H1 (cell line): ENCODE measurements at regions not wholly inside any gene's neighbourhood (a gene's known extent, or its start where the extent isn't known, plus 50 kb on each side); places are given as distances from the start of the nearest gene placed in this dataset.

Experiments used
- CTCF ChIA-PET: fragments of 300-600 bp; sonication (Branson Sonifier 250); formaldehyde crosslinking; loops from one replicate; lab custom pipeline; 2021; ENCODE audit not compliant: partially characterized antibody; lab: Charles Lee
- POLR2A ChIA-PET: fragments of 300-600 bp; sonication (Branson Sonifier 250); formaldehyde crosslinking; loops from one replicate; lab custom pipeline; 2021; ENCODE audit warnings: inconsistent platforms; ENCODE audit not compliant: partially characterized antibody; lab: Charles Lee
- DNase-seq, 2 experiments: peaks; one replicate each; pipeline versions ENCODE4 v3.0.0 to v3.0.0-alpha.2; 2010 to 2022; ENCODE audit warnings: low spot score in 2 of 2, low read depth in 1 of 2, mixed read lengths in 1 of 2
- FAIRE-seq: peaks from 2 replicates; lab custom pipeline; 2011; peaks lifted over from hg19 to GRCh38; lab: Jason Lieb, UNC
- H2AFZ ChIP-seq: 2 replicates; pipeline ENCODE4 v1.8.1; 2012; ENCODE audit warnings: low read length, inconsistent platforms
- H2AK5ac ChIP-seq: 2 replicates; pipeline ENCODE4 v1.6.1; 2013; ENCODE audit warnings: low read depth, low read length
- H2BK120ac ChIP-seq: replicated peaks from 2 replicates; pipeline ENCODE3; 2013; ENCODE audit warnings: low read depth, low read length, inconsistent platforms
- H2BK12ac ChIP-seq: 2 replicates; pipeline ENCODE4 v1.6.1; 2013; ENCODE audit warnings: low read depth, low read length
- H2BK15ac ChIP-seq: 2 replicates; pipeline ENCODE4 v1.6.1; 2013; ENCODE audit warnings: low read length
- H2BK20ac ChIP-seq: 2 replicates; pipeline ENCODE4 v1.6.1; 2013; ENCODE audit warnings: low read length
- H2BK5ac ChIP-seq: 2 replicates; pipeline ENCODE4 v1.6.1; 2013; ENCODE audit warnings: low read depth, low read length
- H3K14ac ChIP-seq: 2 replicates; pipeline ENCODE4 v1.6.1; 2013; ENCODE audit warnings: inconsistent platforms; ENCODE audit not compliant: insufficient read length
- H3K18ac ChIP-seq: 2 replicates; pipeline ENCODE4 v1.6.1; 2013; ENCODE audit warnings: low read length; ENCODE audit errors: extremely low read depth
- H3K23ac ChIP-seq: 2 replicates; pipeline ENCODE4 v1.6.1; 2013; ENCODE audit warnings: inconsistent platforms; ENCODE audit not compliant: insufficient read length
- H3K23me2 ChIP-seq: 2 replicates; pipeline ENCODE4 v1.6.1; 2013; ENCODE audit warnings: low read depth, low read length
- H3K27ac ChIP-seq: 2 replicates; pipeline ENCODE4 v1.6.1; 2011; ENCODE audit warnings: low read depth, low read length, inconsistent platforms
- H3K27me3 ChIP-seq, 4 experiments: replicated peaks in 1 of 4; 1 replicate in 1 of 4; 2 replicates in 3 of 4; pipeline versions ENCODE4 v1.6.1 to v1.8.1; 2011 to 2013; ENCODE audit warnings: low read length in 3 of 4, mild to moderate bottlenecking in 3 of 4, inconsistent platforms in 2 of 4, mixed read lengths in 2 of 4, moderate library complexity in 1 of 4; ENCODE audit not compliant: control insufficient read depth in 3 of 4, insufficient read depth in 3 of 4; ENCODE audit errors: extremely low read depth in 1 of 4
- H3K36me3 ChIP-seq, 4 experiments: 2 replicates each; pipeline versions ENCODE4 v1.6.1 to v1.8.1; 2011 to 2013; ENCODE audit warnings: mild to moderate bottlenecking in 4 of 4, low read length in 3 of 4, moderate library complexity in 2 of 4, control low read depth in 1 of 4, inconsistent platforms in 1 of 4; ENCODE audit not compliant: insufficient read depth in 4 of 4, control insufficient read depth in 2 of 4
- H3K4ac ChIP-seq: replicated peaks from 2 replicates; pipeline ENCODE3; 2013; ENCODE audit warnings: low read length, low read depth, mixed read lengths, inconsistent platforms; ENCODE audit not compliant: insufficient read length
- H3K4me1 ChIP-seq, 4 experiments: replicated peaks in 1 of 4; 1 replicate in 1 of 4; 2 replicates in 3 of 4; pipeline versions ENCODE4 v1.6.1 to v1.8.1; 2011 to 2013; ENCODE audit warnings: low read length in 3 of 4, inconsistent platforms in 2 of 4, mixed read lengths in 1 of 4; ENCODE audit not compliant: insufficient read depth in 4 of 4, control insufficient read depth in 3 of 4
- H3K4me2 ChIP-seq, 2 experiments: 2 replicates each; pipeline versions ENCODE4 v1.6.1 to v1.8.1; 2011 to 2013; ENCODE audit warnings: low read depth in 2 of 2, low read length in 2 of 2, control low read depth in 1 of 2, inconsistent platforms in 1 of 2, mild to moderate bottlenecking in 1 of 2; ENCODE audit not compliant: insufficient read depth in 1 of 2
- H3K4me3 ChIP-seq, 4 experiments: fragments of 200-600, 300-600 bp in 1 of 4; sonication (generic), shearing (Covaris generic), sonication (Bioruptor Twin) in 1 of 4; 2 replicates each; pipeline versions ENCODE4 v1.5.1 to v1.8.1; 2011 to 2016; ENCODE audit warnings: low read length in 4 of 4, low read depth in 3 of 4, control low read depth in 2 of 4, inconsistent platforms in 2 of 4, mild to moderate bottlenecking in 2 of 4, mixed read lengths in 1 of 4, moderate library complexity in 1 of 4; ENCODE audit not compliant: insufficient read depth in 2 of 4; ENCODE audit errors: extremely low read depth in 1 of 4
- H3K56ac ChIP-seq: replicated peaks from 2 replicates; pipeline ENCODE3; 2013; ENCODE audit warnings: low read depth, mild to moderate bottlenecking, mixed read lengths, low read length, inconsistent platforms; ENCODE audit not compliant: insufficient read length
- H3K79me1 ChIP-seq: 2 replicates; pipeline ENCODE4 v1.6.1; 2013; ENCODE audit warnings: low read depth, low read length, control low read depth
- H3K79me2 ChIP-seq, 2 experiments: 2 replicates each; pipeline versions ENCODE4 v1.6.1 to v1.8.1; 2012 to 2013; ENCODE audit warnings: low read length in 2 of 2, mild to moderate bottlenecking in 2 of 2, inconsistent platforms in 1 of 2; ENCODE audit not compliant: insufficient read depth in 2 of 2, control insufficient read depth in 1 of 2
- H3K9ac ChIP-seq, 4 experiments: replicated peaks in 1 of 4; 1 replicate in 1 of 4; 2 replicates in 3 of 4; pipeline versions ENCODE4 v1.6.1 to v1.8.1; 2011 to 2013; ENCODE audit warnings: low read depth in 3 of 4, low read length in 3 of 4, control low read depth in 2 of 4, mild to moderate bottlenecking in 2 of 4, moderate library complexity in 2 of 4, inconsistent platforms in 1 of 4; ENCODE audit errors: extremely low read depth in 1 of 4
- H3K9me3 ChIP-seq, 2 experiments: 2 replicates each; pipeline versions ENCODE4 v1.6.1 to v1.8.1; 2012 to 2013; ENCODE audit warnings: mild to moderate bottlenecking in 2 of 2, moderate library complexity in 2 of 2, control low read depth in 1 of 2, inconsistent platforms in 1 of 2, low read depth in 1 of 2, low read length in 1 of 2, mixed read lengths in 1 of 2; ENCODE audit not compliant: insufficient read depth in 2 of 2
- H4K20me1 ChIP-seq, 2 experiments: replicated peaks in 1 of 2; 2 replicates each; pipeline versions ENCODE3 to v1.8.1; 2011 to 2013; ENCODE audit warnings: inconsistent platforms in 2 of 2, low read length in 2 of 2, mild to moderate bottlenecking in 1 of 2; ENCODE audit not compliant: insufficient read depth in 2 of 2, control insufficient read depth in 1 of 2
- H4K5ac ChIP-seq: 2 replicates; pipeline ENCODE4 v1.6.1; 2013; ENCODE audit warnings: low read length, low read depth, mixed read lengths, inconsistent platforms; ENCODE audit not compliant: insufficient read length
- H4K8ac ChIP-seq: 2 replicates; pipeline ENCODE4 v1.8.0; 2013; ENCODE audit warnings: mild to moderate bottlenecking, moderate library complexity, low read length, inconsistent platforms; ENCODE audit not compliant: insufficient read depth; ENCODE audit errors: extremely low read depth
- H4K91ac ChIP-seq: replicated peaks from 2 replicates; pipeline ENCODE3; 2013; ENCODE audit warnings: low read length, mixed read lengths, inconsistent platforms; ENCODE audit not compliant: insufficient read length
- GABPA ChIP-seq: IDR thresholded peaks from 2 replicates; pipeline ENCODE4 v1.6.1; 2011; ENCODE audit warnings: mild to moderate bottlenecking, low read length, moderate library complexity, borderline replicate concordance; ENCODE audit not compliant: insufficient read depth
- JUN ChIP-seq: IDR thresholded peaks from 2 replicates; pipeline ENCODE4 v1.6.1; 2011; ENCODE audit warnings: low read depth, mild to moderate bottlenecking, improper control_type of control experiment, low read length
- PHF8 ChIP-seq: fragments of 200-600 bp; sonication (generic); conservative IDR thresholded peaks from 2 replicates; pipeline ENCODE4 v1.7.1; 2012; ENCODE audit warnings: low read depth, mild to moderate bottlenecking, inconsistent platforms, low read length, moderate library complexity
- POLR2AphosphoS5 ChIP-seq: IDR thresholded peaks from 2 replicates; pipeline ENCODE4 v1.6.1; 2011; ENCODE audit warnings: low read depth, low read length
- RXRA ChIP-seq: IDR thresholded peaks from 2 replicates; pipeline ENCODE4 v1.6.1; 2011; ENCODE audit warnings: low read depth, mild to moderate bottlenecking, low read length, moderate library complexity; ENCODE audit not compliant: insufficient read depth
- SIX5 ChIP-seq: IDR thresholded peaks from 2 replicates; pipeline ENCODE4 v1.6.1; 2011; ENCODE audit warnings: mild to moderate bottlenecking, low read depth, low read length
- SP1 ChIP-seq: IDR thresholded peaks from 2 replicates; pipeline ENCODE4 v1.6.1; 2011; ENCODE audit warnings: low read depth, low read length
- SP4 ChIP-seq: IDR thresholded peaks from 2 replicates; pipeline ENCODE4 v1.6.1; 2012; ENCODE audit warnings: low read length, inconsistent platforms
- SUZ12 ChIP-seq: fragments of 200-600 bp; sonication (generic); IDR thresholded peaks from 2 replicates; pipeline ENCODE4 v1.6.1; 2012; ENCODE audit warnings: mild to moderate bottlenecking, inconsistent platforms, low read length, moderate library complexity, mixed read lengths
- TAF7 ChIP-seq: optimal IDR thresholded peaks from 2 replicates; pipeline ENCODE3; 2011; ENCODE audit warnings: low read depth, mild to moderate bottlenecking, inconsistent platforms, low read length, moderate library complexity, borderline replicate concordance
- YY1 ChIP-seq: IDR thresholded peaks from 2 replicates; pipeline ENCODE4 v1.6.1; 2011; ENCODE audit warnings: low read depth, mild to moderate bottlenecking, low read length
- TF ChIP-seq, protein P1 (sequence below), 3 experiments: IDR thresholded peaks; 1 replicate in 2 of 3; 2 replicates in 1 of 3; pipeline versions ENCODE4 v1.5.1 to v1.6.1; 2011; ENCODE audit warnings: low read length in 3 of 3, mild to moderate bottlenecking in 3 of 3, inconsistent platforms in 2 of 3, low read depth in 1 of 3, moderate library complexity in 1 of 3; ENCODE audit not compliant: insufficient read depth in 1 of 3; ENCODE audit errors: control extremely low read depth in 1 of 3

DNA sequence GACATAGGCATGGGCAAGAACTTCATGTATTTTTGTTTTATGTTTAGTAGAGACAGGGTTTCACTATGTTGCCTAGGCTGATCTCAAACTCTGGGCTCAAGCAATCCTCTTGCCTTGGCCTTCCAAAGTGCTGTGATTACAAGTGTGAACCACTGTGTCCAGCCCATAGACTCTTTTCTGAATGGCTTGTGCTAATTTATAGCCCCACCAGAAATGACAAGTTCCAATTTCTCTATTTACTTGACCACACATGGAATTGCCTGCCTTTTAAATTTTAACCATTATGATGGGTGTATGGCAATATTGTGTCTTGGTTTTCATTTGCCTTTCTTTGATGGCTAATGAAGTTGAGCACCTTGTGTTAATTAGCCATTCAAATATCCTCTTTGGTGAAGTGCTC lies 85.8 kb upstream of the NECTIN1 start:
- Histone ChIP-seq H4K91ac (no peak overlapping the region), H3K27ac (no peak overlapping the region), H3K14ac (no peak overlapping the region), H3K18ac (no peak overlapping the region), H3K27me3 (no peaks in the 10 kb centered on the region), H3K36me3 (no peaks in the 10 kb centered on the region; a peak in 1 of 8 replicates), H3K23ac (no peak overlapping the region), H3K56ac (no peak overlapping the region), H3K79me1 (no peaks in the 10 kb centered on the region), H3K4me1 (peaks cover 0 to 11% (median 6%) of the 10 kb centered on the region in 4 experiments; a peak in 3 of 7 replicates), H3K79me2 (no peaks in the 10 kb centered on the region), H2AFZ (no peak overlapping the region), H4K8ac (no peak overlapping the region), H2BK5ac (no peak overlapping the region), H2BK15ac (no peak overlapping the region), H3K23me2 (no peaks in the 10 kb centered on the region)
- CTCF ChIA-PET: no interaction called here
- FAIRE-seq: no peak
- TF ChIP-seq JUN (no peak), YY1 (no peak), SP1 (no peak), SIX5 (no peak), TAF7 (no peak), POLR2AphosphoS5 (no peak), RXRA (no peak), SUZ12 (no peak), GABPA (no peak), SP4 (no peak), PHF8 (no peak)
- TF ChIP-seq, protein P1, sequence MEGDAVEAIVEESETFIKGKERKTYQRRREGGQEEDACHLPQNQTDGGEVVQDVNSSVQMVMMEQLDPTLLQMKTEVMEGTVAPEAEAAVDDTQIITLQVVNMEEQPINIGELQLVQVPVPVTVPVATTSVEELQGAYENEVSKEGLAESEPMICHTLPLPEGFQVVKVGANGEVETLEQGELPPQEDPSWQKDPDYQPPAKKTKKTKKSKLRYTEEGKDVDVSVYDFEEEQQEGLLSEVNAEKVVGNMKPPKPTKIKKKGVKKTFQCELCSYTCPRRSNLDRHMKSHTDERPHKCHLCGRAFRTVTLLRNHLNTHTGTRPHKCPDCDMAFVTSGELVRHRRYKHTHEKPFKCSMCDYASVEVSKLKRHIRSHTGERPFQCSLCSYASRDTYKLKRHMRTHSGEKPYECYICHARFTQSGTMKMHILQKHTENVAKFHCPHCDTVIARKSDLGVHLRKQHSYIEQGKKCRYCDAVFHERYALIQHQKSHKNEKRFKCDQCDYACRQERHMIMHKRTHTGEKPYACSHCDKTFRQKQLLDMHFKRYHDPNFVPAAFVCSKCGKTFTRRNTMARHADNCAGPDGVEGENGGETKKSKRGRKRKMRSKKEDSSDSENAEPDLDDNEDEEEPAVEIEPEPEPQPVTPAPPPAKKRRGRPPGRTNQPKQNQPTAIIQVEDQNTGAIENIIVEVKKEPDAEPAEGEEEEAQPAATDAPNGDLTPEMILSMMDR (IDR thresholded peaks at IDR 0.05; ENCODE audit: control extremely low read depth in 1 of 3, insufficient read depth in 1 of 3, low read depth in 1 of 3, low read length in 3 of 3): no peak
- TF ChIP-seq, all 59 proteins: peak for 0
- no peak overlapping the region for H2AK5ac ChIP-seq
- no peak for DNase-seq
- no peak overlapping the region for H2BK120ac ChIP-seq
- H3K4ac ChIP-seq: no peak overlapping the region
- no peak overlapping the region for H3K9ac ChIP-seq
- no peak overlapping the region for H2BK20ac ChIP-seq
- H4K20me1 ChIP-seq: no peaks in the 10 kb centered on the region
- peaks cover 0 to 3% of the 10 kb centered on the region in 2 experiments; a peak in 1 of 4 replicates for H3K9me3 ChIP-seq
- H3K4me2 ChIP-seq: no peak overlapping the region
- no peak overlapping the region for H3K4me3 ChIP-seq
- no peak overlapping the region for H2BK12ac ChIP-seq
- POLR2A ChIA-PET: no interaction called here
- H4K5ac ChIP-seq: no peak overlapping the region
